OCI-LY1 (cell line): ENCODE measurements at regions not wholly inside any gene's neighbourhood (a gene's known extent, or its start where the extent isn't known, plus 50 kb on each side); places are given as distances from the start of the nearest gene placed in this dataset.

Experiments
- H2AFZ ChIP-seq: fragments of 200-600 bp; sonication (generic), shearing (Covaris generic); 2 replicates; pipeline ENCODE4 v1.6.0; 2014; ENCODE audit warnings: antibody characterized with exemption, mild to moderate bottlenecking, low read length
- H3F3A ChIP-seq: fragments of 200-600 bp; sonication (generic), shearing (Covaris generic); 2 replicates; pipeline ENCODE4 v1.6.0; 2014; ENCODE audit warnings: mild to moderate bottlenecking, antibody characterized with exemption, low read length, moderate library complexity; ENCODE audit not compliant: insufficient read depth
- H3K27ac ChIP-seq: fragments of 200-600 bp; sonication (generic); 2 replicates; pipeline ENCODE4 v1.5.1; 2014; ENCODE audit warnings: low read length, mixed run types, mild to moderate bottlenecking, low read depth; ENCODE audit not compliant: poor library complexity, severe bottlenecking
- H3K27me3 ChIP-seq: fragments of 200-600 bp; sonication (generic); 2 replicates; pipeline ENCODE4 v1.6.0; 2014; ENCODE audit warnings: antibody characterized with exemption, mild to moderate bottlenecking, low read length, moderate library complexity; ENCODE audit not compliant: insufficient read depth
- H3K36me3 ChIP-seq: fragments of 200-600 bp; sonication (generic); 2 replicates; pipeline ENCODE4 v1.6.1; 2014; ENCODE audit warnings: mild to moderate bottlenecking, antibody characterized with exemption, low read length, moderate library complexity, mixed read lengths; ENCODE audit not compliant: insufficient read depth
- H3K4me1 ChIP-seq: fragments of 200-600 bp; sonication (generic); 2 replicates; pipeline ENCODE4 v1.5.1; 2014; ENCODE audit warnings: mild to moderate bottlenecking, low read length, moderate library complexity; ENCODE audit not compliant: insufficient read depth, severe bottlenecking
- H3K4me2 ChIP-seq: fragments of 200-600 bp; sonication (generic), shearing (Covaris generic); 2 replicates; pipeline ENCODE4 v1.6.1; 2014; ENCODE audit warnings: low read length
- H3K4me3 ChIP-seq: fragments of 200-600 bp; sonication (generic); 2 replicates; pipeline ENCODE4 v1.5.1; 2014; ENCODE audit warnings: low read length, low read depth, mild to moderate bottlenecking, mixed read lengths; ENCODE audit not compliant: poor library complexity, severe bottlenecking
- H3K79me2 ChIP-seq: fragments of 200-600 bp; shearing (Covaris generic); 2 replicates; pipeline ENCODE4 v1.6.1; 2016; ENCODE audit warnings: mixed run types, low read length, mixed read lengths; ENCODE audit not compliant: insufficient read depth
- H3K9ac ChIP-seq: fragments of 200-600 bp; sonication (generic), shearing (Covaris generic); 2 replicates; pipeline ENCODE4 v1.6.1; 2014; ENCODE audit warnings: mild to moderate bottlenecking, low read length, mixed read lengths
- H3K9me2 ChIP-seq: fragments of 200-600 bp; sonication (generic), shearing (Covaris generic); 2 replicates; pipeline ENCODE4 v1.6.1; 2014; ENCODE audit warnings: low read depth, mild to moderate bottlenecking, low read length, mixed read lengths
- H3K9me3 ChIP-seq: fragments of 200-600 bp; shearing (Covaris generic); 2 replicates; pipeline ENCODE4 v1.6.1; 2014; ENCODE audit warnings: low read length, mixed read lengths
- H4K20me1 ChIP-seq: fragments of 200-600 bp; sonication (generic), shearing (Covaris generic); 2 replicates; pipeline ENCODE4 v1.6.0; 2016; ENCODE audit warnings: mild to moderate bottlenecking, low read length; ENCODE audit not compliant: insufficient read depth
- EZH2 ChIP-seq: fragments of 200-600 bp; sonication (generic), shearing (Covaris generic); IDR thresholded peaks from 2 replicates; pipeline ENCODE4 v1.8.0; 2017; ENCODE audit warnings: borderline replicate concordance, mixed run types, mild to moderate bottlenecking, antibody characterized with exemption, low read length, moderate library complexity, mixed read lengths
- TF ChIP-seq, protein P1 (sequence below): fragments of 200-600 bp; sonication (generic), shearing (Covaris generic); IDR thresholded peaks from 2 replicates; pipeline ENCODE4 v1.5.1; 2017; ENCODE audit warnings: mild to moderate bottlenecking, antibody characterized with exemption, low read length, moderate library complexity, mixed read lengths

DNA sequence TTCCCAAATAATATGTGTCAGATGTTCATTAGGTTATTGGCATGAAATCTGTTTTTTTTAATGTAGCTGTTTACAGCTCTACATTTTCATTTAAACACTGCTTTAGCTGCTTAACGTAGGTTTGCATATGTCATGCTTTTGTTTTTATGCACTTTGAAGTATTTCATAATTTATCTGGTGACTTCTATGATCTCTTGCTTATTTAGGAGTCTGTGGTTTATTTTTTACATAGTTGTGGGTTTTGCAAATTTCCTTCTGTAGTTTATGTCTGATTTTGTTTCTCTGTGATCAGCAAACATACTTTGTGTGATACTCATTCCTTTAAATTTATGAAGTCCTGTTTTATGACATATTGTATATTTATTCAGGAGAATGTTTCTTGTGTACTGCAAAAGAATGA is 606.5 kb upstream of the PFKP start:
- H3K4me2 ChIP-seq: no peak overlapping the region
- H3F3A ChIP-seq: no peaks in the 10 kb centered on the region
- no peak overlapping the region for H3K27ac ChIP-seq
- H3K36me3 ChIP-seq: no peaks in the 10 kb centered on the region
- no peak overlapping the region for H2AFZ ChIP-seq
- no peaks in the 10 kb centered on the region for H3K9me2 ChIP-seq
- H4K20me1 ChIP-seq: no peaks in the 10 kb centered on the region
- H3K4me3 ChIP-seq: no peak overlapping the region
- H3K9me3 ChIP-seq: no peaks in the 10 kb centered on the region
- TF ChIP-seq, protein P1, sequence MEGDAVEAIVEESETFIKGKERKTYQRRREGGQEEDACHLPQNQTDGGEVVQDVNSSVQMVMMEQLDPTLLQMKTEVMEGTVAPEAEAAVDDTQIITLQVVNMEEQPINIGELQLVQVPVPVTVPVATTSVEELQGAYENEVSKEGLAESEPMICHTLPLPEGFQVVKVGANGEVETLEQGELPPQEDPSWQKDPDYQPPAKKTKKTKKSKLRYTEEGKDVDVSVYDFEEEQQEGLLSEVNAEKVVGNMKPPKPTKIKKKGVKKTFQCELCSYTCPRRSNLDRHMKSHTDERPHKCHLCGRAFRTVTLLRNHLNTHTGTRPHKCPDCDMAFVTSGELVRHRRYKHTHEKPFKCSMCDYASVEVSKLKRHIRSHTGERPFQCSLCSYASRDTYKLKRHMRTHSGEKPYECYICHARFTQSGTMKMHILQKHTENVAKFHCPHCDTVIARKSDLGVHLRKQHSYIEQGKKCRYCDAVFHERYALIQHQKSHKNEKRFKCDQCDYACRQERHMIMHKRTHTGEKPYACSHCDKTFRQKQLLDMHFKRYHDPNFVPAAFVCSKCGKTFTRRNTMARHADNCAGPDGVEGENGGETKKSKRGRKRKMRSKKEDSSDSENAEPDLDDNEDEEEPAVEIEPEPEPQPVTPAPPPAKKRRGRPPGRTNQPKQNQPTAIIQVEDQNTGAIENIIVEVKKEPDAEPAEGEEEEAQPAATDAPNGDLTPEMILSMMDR: no peak
- no peak for TF ChIP-seq EZH2
- H3K9ac ChIP-seq: no peak overlapping the region
- H3K27me3 ChIP-seq: no peaks in the 10 kb centered on the region
- H3K79me2 ChIP-seq: no peaks in the 10 kb centered on the region
- no peaks in the 10 kb centered on the region for H3K4me1 ChIP-seq

DNA sequence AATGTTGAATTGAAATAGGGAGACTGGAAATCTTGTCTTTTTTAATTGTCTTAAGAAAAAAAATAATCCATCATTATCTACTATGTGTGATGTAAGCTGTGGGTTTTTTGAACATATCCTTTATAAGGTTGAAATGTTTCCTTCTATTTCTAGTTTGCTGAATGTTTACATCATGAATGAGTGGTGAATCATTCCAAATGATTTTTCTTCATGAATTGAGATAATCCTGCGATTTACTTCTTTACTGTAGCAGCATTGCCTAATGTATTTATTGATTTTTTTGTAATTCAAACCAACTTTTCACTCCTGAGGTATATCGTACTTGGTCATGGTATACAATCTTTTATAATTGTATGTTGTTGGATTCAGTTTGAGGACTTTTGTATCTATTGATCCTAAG is 607.6 kb upstream of the PFKP start:
- Histone ChIP-seq H3K27ac (no peak overlapping the region), H3K4me2 (no peak overlapping the region), H3K36me3 (no peaks in the 10 kb centered on the region), H3K79me2 (no peaks in the 10 kb centered on the region), H4K20me1 (no peaks in the 10 kb centered on the region), H3K9me2 (no peaks in the 10 kb centered on the region), H3K27me3 (no peaks in the 10 kb centered on the region), H3K4me1 (no peaks in the 10 kb centered on the region), H3K9me3 (no peaks in the 10 kb centered on the region), H3F3A (no peaks in the 10 kb centered on the region), H3K9ac (no peak overlapping the region), H2AFZ (no peak overlapping the region), H3K4me3 (no peak overlapping the region)
- TF ChIP-seq EZH2: no peak
- TF ChIP-seq, protein P1: no peak

GRCh38 chr10:2456834-2457233 is 610.5 kb upstream of the PFKP start:
- no peak overlapping the region for H3K4me2 ChIP-seq
- H3F3A ChIP-seq: no peaks in the 10 kb centered on the region
- no peaks in the 10 kb centered on the region for H3K36me3 ChIP-seq
- no peak overlapping the region for H3K27ac ChIP-seq
- H3K4me3 ChIP-seq: no peak overlapping the region
- H3K9ac ChIP-seq: no peak overlapping the region
- H3K27me3 ChIP-seq: no peaks in the 10 kb centered on the region
- H2AFZ ChIP-seq: no peak overlapping the region
- no peaks in the 10 kb centered on the region for H3K9me2 ChIP-seq
- no peaks in the 10 kb centered on the region for H4K20me1 ChIP-seq
- no peaks in the 10 kb centered on the region for H3K79me2 ChIP-seq
- H3K4me1 ChIP-seq: no peaks in the 10 kb centered on the region
- TF ChIP-seq, protein P1: no peak
- TF ChIP-seq EZH2: no peak
- H3K9me3 ChIP-seq: no peaks in the 10 kb centered on the region
